Endothelial cell of umbilical vein (primary cell): ENCODE measurements at regions not wholly inside any gene's neighbourhood (a gene's known extent, or its start where the extent isn't known, plus 50 kb on each side); places are given as distances from the start of the nearest gene placed in this dataset.

Source experiments
- BruUV-seq: library from RNA; stranded (reverse); fragments of 400-500 nt; replicated peaks from 2 replicates; lab custom pipeline; 2021; lab: Mats Ljungman, UMichigan
- CTCF ChIA-PET: fragments of 300-600, 350-600 bp; sonication (Branson Sonifier 250); formaldehyde crosslinking; loops from one replicate; lab custom pipeline; 2021; ENCODE audit warnings: antibody characterized with exemption, inconsistent platforms; lab: Charles Lee
- POLR2A ChIA-PET: fragments of 300-600, 350-600 bp; sonication (Branson Sonifier 250); formaldehyde crosslinking; loops from one replicate; lab custom pipeline; 2021; ENCODE audit warnings: antibody characterized with exemption, inconsistent platforms; lab: Charles Lee
- DNase-seq: peaks from one replicate; pipeline ENCODE4 v3.0.0-alpha.2; 2011; ENCODE audit warnings: low read depth, low spot score
- FAIRE-seq: peaks from 2 replicates; lab custom pipeline; 2011; peaks lifted over from hg19 to GRCh38; lab: Jason Lieb, UNC
- H2AFZ ChIP-seq: 2 replicates; pipeline ENCODE4 v1.6.0; 2012; ENCODE audit warnings: low read depth, low read length, control low read depth, inconsistent platforms
- H3K27ac ChIP-seq: 2 replicates; pipeline ENCODE4 v1.5.1; 2011; ENCODE audit warnings: low read depth, mild to moderate bottlenecking, control low read depth, low read length, moderate library complexity; ENCODE audit not compliant: insufficient read depth
- H3K27me3 ChIP-seq, 2 experiments: 2 replicates each; pipeline versions ENCODE4 v1.6.0 to v1.6.1; 2011; ENCODE audit warnings: low read length in 2 of 2, mixed read lengths in 1 of 2; ENCODE audit not compliant: control insufficient read depth in 2 of 2, insufficient read depth in 2 of 2
- H3K36me3 ChIP-seq, 2 experiments: 2 replicates in 1 of 2; 3 replicates in 1 of 2; pipeline ENCODE4 v1.5.1; 2011; ENCODE audit warnings: low read length in 2 of 2, mild to moderate bottlenecking in 1 of 2, moderate library complexity in 1 of 2; ENCODE audit not compliant: control insufficient read depth in 2 of 2, insufficient read depth in 2 of 2; ENCODE audit errors: extremely low read depth in 1 of 2
- H3K4me1 ChIP-seq: 3 replicates; pipeline ENCODE4 v1.5.1; 2011; ENCODE audit warnings: mild to moderate bottlenecking, low read length; ENCODE audit not compliant: control insufficient read depth, insufficient read depth; ENCODE audit errors: extremely low read depth
- H3K4me2 ChIP-seq: 2 replicates; pipeline ENCODE4 v1.6.1; 2011; ENCODE audit warnings: low read length, control low read depth, mixed read lengths; ENCODE audit not compliant: insufficient read depth
- H3K4me3 ChIP-seq, 3 experiments: fragments of 200-600 bp in 1 of 3; sonication (generic), shearing (Covaris generic) in 1 of 3; replicated peaks in 1 of 3; 2 replicates each; pipeline ENCODE4 v1.5.1; 2011 to 2016; ENCODE audit warnings: control low read depth in 3 of 3, low read length in 3 of 3, mild to moderate bottlenecking in 2 of 3, inconsistent platforms in 1 of 3, low read depth in 1 of 3, moderate library complexity in 1 of 3; ENCODE audit not compliant: insufficient read depth in 1 of 3
- H3K79me2 ChIP-seq: 2 replicates; pipeline ENCODE4 v1.6.0; 2012; ENCODE audit warnings: low read length, inconsistent platforms; ENCODE audit not compliant: control insufficient read depth, insufficient read depth
- H3K9ac ChIP-seq: replicated peaks from 2 replicates; pipeline ENCODE3; 2011; ENCODE audit warnings: low read length, control low read depth; ENCODE audit not compliant: insufficient read depth; ENCODE audit errors: extremely low read depth
- H3K9me1 ChIP-seq: replicated peaks from 3 replicates; pipeline ENCODE4 v1.6.0; 2011; ENCODE audit warnings: mild to moderate bottlenecking, low read length; ENCODE audit not compliant: control insufficient read depth, insufficient read depth; ENCODE audit errors: extremely low read depth
- H3K9me3 ChIP-seq: replicated peaks from 2 replicates; pipeline ENCODE4 v1.5.1; 2012; ENCODE audit warnings: low read length, inconsistent platforms; ENCODE audit not compliant: control insufficient read depth, insufficient read depth
- H4K20me1 ChIP-seq: replicated peaks from 2 replicates; pipeline ENCODE3; 2011; ENCODE audit warnings: mild to moderate bottlenecking, low read length; ENCODE audit not compliant: control insufficient read depth, insufficient read depth; ENCODE audit errors: extremely low read depth
- EZH2 ChIP-seq: IDR thresholded peaks from 2 replicates; pipeline ENCODE4 v1.6.1; 2012; ENCODE audit warnings: borderline replicate concordance, low read depth, mild to moderate bottlenecking, moderate library complexity, low read length, inconsistent platforms; ENCODE audit not compliant: severe bottlenecking
- FOS ChIP-seq: IDR thresholded peaks from 2 replicates; pipeline ENCODE4 v1.6.1; 2011; ENCODE audit warnings: mild to moderate bottlenecking, low read length, moderate library complexity, borderline replicate concordance; ENCODE audit not compliant: insufficient read depth
- GATA2 ChIP-seq: IDR thresholded peaks from 2 replicates; pipeline ENCODE4 v1.7.0; 2011; ENCODE audit warnings: low read depth, mild to moderate bottlenecking, moderate library complexity, mixed read lengths, low read length; ENCODE audit not compliant: insufficient read length, insufficient read depth
- JUN ChIP-seq: IDR thresholded peaks from 2 replicates; pipeline ENCODE4 v1.6.1; 2011; ENCODE audit warnings: borderline replicate concordance, low read depth; ENCODE audit not compliant: insufficient read length, insufficient read depth
- MYC ChIP-seq: IDR thresholded peaks from one replicate; pipeline ENCODE4 v1.6.1; 2011; ENCODE audit warnings: mild to moderate bottlenecking, low read depth, low read length
- POLR2A ChIP-seq: IDR thresholded peaks from 2 replicates; pipeline ENCODE4 v1.6.1; 2012; ENCODE audit warnings: low read depth, mild to moderate bottlenecking, control low read depth, low read length
- POLR2AphosphoS5 ChIP-seq: IDR thresholded peaks from 2 replicates; pipeline ENCODE4 v1.6.1; 2012; ENCODE audit warnings: low read depth, mild to moderate bottlenecking, control low read depth, low read length, moderate library complexity; ENCODE audit not compliant: insufficient read depth
- dilution Hi-C: fragments of 300-500 bp; cut with MboI; formaldehyde crosslinking; loops from one replicate; pipeline ENCODE4 v1.15.0; 2019; ENCODE audit warnings: low sequenced_read_pairs; ENCODE audit not compliant: extremely low pct_ligation_motif_present
- intact Hi-C: fragments of 100-400 bp; cut with micrococcal nuclease; formaldehyde crosslinking; loops from one replicate; pipeline ENCODE4 v1.10.0; 2022
- TF ChIP-seq, protein P1 (sequence below), 2 donors: IDR thresholded peaks; 1 replicate in 1 of 2; 2 replicates in 1 of 2; pipeline ENCODE4 v1.5.1; 2011; ENCODE audit warnings: low read length in 2 of 2, mild to moderate bottlenecking in 2 of 2, moderate library complexity in 2 of 2, control low read depth in 1 of 2, inconsistent platforms in 1 of 2, low read depth in 1 of 2; ENCODE audit not compliant: insufficient read depth in 1 of 2; ENCODE audit errors: extremely low read depth in 1 of 2
- TF ChIP-seq, protein P2 (sequence below): IDR thresholded peaks from 2 replicates; pipeline ENCODE4 v1.6.1; 2011; ENCODE audit not compliant: insufficient read depth, insufficient read length

- BruUV-seq, result no TSS peak
Measured at GRCh38 chr1:112111734-112112133, 122.3 kb upstream of the KCND3 start.

More at GRCh38 chr1:112111734-112112133, 122.3 kb upstream of the KCND3 start:
- no peak overlapping the region for H3K4me2 ChIP-seq
- no peak overlapping the region for H3K27ac ChIP-seq
- no peak overlapping the region for H3K4me3 ChIP-seq
- H3K27me3 ChIP-seq, result no peaks in the 10 kb centered on the region
- ChIA-PET CTCF (no interaction called here), POLR2A (no interaction called here)
- TF ChIP-seq GATA2 (no peak), MYC (no peak), POLR2AphosphoS5 (no peak), EZH2 (no peak), FOS (no peak), JUN (no peak), POLR2A (no peak)
- TF ChIP-seq, protein P1, sequence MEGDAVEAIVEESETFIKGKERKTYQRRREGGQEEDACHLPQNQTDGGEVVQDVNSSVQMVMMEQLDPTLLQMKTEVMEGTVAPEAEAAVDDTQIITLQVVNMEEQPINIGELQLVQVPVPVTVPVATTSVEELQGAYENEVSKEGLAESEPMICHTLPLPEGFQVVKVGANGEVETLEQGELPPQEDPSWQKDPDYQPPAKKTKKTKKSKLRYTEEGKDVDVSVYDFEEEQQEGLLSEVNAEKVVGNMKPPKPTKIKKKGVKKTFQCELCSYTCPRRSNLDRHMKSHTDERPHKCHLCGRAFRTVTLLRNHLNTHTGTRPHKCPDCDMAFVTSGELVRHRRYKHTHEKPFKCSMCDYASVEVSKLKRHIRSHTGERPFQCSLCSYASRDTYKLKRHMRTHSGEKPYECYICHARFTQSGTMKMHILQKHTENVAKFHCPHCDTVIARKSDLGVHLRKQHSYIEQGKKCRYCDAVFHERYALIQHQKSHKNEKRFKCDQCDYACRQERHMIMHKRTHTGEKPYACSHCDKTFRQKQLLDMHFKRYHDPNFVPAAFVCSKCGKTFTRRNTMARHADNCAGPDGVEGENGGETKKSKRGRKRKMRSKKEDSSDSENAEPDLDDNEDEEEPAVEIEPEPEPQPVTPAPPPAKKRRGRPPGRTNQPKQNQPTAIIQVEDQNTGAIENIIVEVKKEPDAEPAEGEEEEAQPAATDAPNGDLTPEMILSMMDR (IDR thresholded peaks at IDR 0.05; ENCODE audit: extremely low read depth in 1 of 2, insufficient read depth in 1 of 2, low read depth in 1 of 2, low read length in 2 of 2), result no peak
- TF ChIP-seq, protein P2, sequence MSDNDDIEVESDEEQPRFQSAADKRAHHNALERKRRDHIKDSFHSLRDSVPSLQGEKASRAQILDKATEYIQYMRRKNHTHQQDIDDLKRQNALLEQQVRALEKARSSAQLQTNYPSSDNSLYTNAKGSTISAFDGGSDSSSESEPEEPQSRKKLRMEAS, result no peak
- no peaks in the 10 kb centered on the region for H4K20me1 ChIP-seq
- H3K9ac ChIP-seq, result no peak overlapping the region
- intact Hi-C loops (no loop called here), dilution Hi-C loops (no loop called here)
- H3K4me1 ChIP-seq, result no peaks in the 10 kb centered on the region
- H3K9me3 ChIP-seq, result no peaks in the 10 kb centered on the region
- DNase-seq (no peak), FAIRE-seq (no peak)
- H3K9me1 ChIP-seq, result no peaks in the 10 kb centered on the region
- no peaks in the 10 kb centered on the region for H3K79me2 ChIP-seq
- H3K36me3 ChIP-seq, result no peaks in the 10 kb centered on the region
- no peak overlapping the region for H2AFZ ChIP-seq
